SK-N-SH treated with all-trans-retinoic acid at 6 μM for 48 hours (cell line): ENCODE measurements at regions not wholly inside any gene's neighbourhood (a gene's known extent, or its start where the extent isn't known, plus 50 kb on each side); places are given as distances from the start of the nearest gene placed in this dataset.

ENCODE experiments used
- CSDC2 ChIP-seq: fragments of 250-450 bp; sonication (Bioruptor Pico); IDR thresholded peaks from 2 replicates; pipeline ENCODE4 v1.5.0; 2020; ENCODE audit warnings: mild to moderate bottlenecking, moderate library complexity
- ESRRG ChIP-seq: fragments of 250-450 bp; sonication (Bioruptor Pico); IDR thresholded peaks from 2 replicates; pipeline ENCODE4 v1.6.1; 2021; ENCODE audit warnings: mild to moderate bottlenecking
- PATZ1 ChIP-seq: fragments of 250-450 bp; sonication (Bioruptor Pico); IDR thresholded peaks from 2 replicates; pipeline ENCODE4 v1.8.0; 2020; ENCODE audit warnings: mild to moderate bottlenecking, moderate library complexity, borderline replicate concordance
- RARB ChIP-seq: fragments of 250-450 bp; sonication (Bioruptor Pico); IDR thresholded peaks from 2 replicates; pipeline ENCODE4 v1.8.0; 2021; ENCODE audit warnings: mild to moderate bottlenecking, moderate library complexity
- ZFP30 ChIP-seq: fragments of 450-650 bp; formaldehyde crosslinking; IDR thresholded peaks from 2 replicates; pipeline ENCODE4 v1.5.0; 2022; ENCODE audit warnings: mild to moderate bottlenecking, moderate library complexity
- ZNF8 ChIP-seq: fragments of 450-650 bp; formaldehyde crosslinking; IDR thresholded peaks from 2 replicates; pipeline ENCODE4 v1.5.0; 2020; ENCODE audit warnings: mild to moderate bottlenecking, moderate library complexity
- TF ChIP-seq, protein P1 (sequence below): fragments of 250-450 bp; sonication (Bioruptor Pico); IDR thresholded peaks from 2 replicates; pipeline ENCODE4 v1.5.1; 2020; ENCODE audit warnings: low read depth, mild to moderate bottlenecking, moderate library complexity
- TF ChIP-seq, protein P2 (sequence below): fragments of 250-450 bp; sonication (Bioruptor Pico); IDR thresholded peaks from 2 replicates; pipeline ENCODE4 v1.8.0; 2021; ENCODE audit warnings: low read depth, mild to moderate bottlenecking, moderate library complexity, borderline replicate concordance

GRCh38 chr12:5258926-5259325 lies 173.0 kb upstream of the NTF3 start:
- TF ChIP-seq PATZ1 (no peak), CSDC2 (CRISPR knock-in tag) (no peak), ZNF8 (CRISPR knock-in tag) (no peak), ZFP30 (CRISPR knock-in tag) (no peak), ESRRG (CRISPR knock-in tag) (no peak), RARB (CRISPR knock-in tag) (no peak)
- TF ChIP-seq, protein P1, sequence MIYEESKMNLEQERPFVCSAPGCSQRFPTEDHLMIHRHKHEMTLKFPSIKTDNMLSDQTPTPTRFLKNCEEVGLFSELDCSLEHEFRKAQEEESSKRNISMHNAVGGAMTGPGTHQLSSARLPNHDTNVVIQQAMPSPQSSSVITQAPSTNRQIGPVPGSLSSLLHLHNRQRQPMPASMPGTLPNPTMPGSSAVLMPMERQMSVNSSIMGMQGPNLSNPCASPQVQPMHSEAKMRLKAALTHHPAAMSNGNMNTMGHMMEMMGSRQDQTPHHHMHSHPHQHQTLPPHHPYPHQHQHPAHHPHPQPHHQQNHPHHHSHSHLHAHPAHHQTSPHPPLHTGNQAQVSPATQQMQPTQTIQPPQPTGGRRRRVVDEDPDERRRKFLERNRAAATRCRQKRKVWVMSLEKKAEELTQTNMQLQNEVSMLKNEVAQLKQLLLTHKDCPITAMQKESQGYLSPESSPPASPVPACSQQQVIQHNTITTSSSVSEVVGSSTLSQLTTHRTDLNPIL: no peak
- TF ChIP-seq, protein P2, sequence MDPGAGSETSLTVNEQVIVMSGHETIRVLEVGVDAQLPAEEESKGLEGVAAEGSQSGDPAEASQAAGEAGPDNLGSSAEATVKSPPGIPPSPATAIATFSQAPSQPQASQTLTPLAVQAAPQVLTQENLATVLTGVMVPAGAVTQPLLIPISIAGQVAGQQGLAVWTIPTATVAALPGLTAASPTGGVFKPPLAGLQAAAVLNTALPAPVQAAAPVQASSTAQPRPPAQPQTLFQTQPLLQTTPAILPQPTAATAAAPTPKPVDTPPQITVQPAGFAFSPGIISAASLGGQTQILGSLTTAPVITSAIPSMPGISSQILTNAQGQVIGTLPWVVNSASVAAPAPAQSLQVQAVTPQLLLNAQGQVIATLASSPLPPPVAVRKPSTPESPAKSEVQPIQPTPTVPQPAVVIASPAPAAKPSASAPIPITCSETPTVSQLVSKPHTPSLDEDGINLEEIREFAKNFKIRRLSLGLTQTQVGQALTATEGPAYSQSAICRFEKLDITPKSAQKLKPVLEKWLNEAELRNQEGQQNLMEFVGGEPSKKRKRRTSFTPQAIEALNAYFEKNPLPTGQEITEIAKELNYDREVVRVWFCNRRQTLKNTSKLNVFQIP: no peak
